ENCODE measurements at regions not wholly inside any gene's neighbourhood (a gene's known extent, or its start where the extent isn't known, plus 50 kb on each side); places are given as distances from the start of the nearest gene placed in this dataset.

- H3K9me3 ChIP-seq (ENCODE audit: low read depth) = no peaks in the 10 kb centered on the region
- no peaks in the 10 kb centered on the region for H3K79me2 ChIP-seq
- TF ChIP-seq CTCF (IDR thresholded peaks at IDR 0.05; ENCODE audit: poor library complexity) = no peak
- TF ChIP-seq EZH2 (IDR thresholded peaks at IDR 0.05; ENCODE audit: borderline replicate concordance) = no peak
- TF ChIP-seq EZH2phosphoT487 (IDR thresholded peaks at IDR 0.05; ENCODE audit: low read depth, severe bottlenecking, unreplicated experiment) = no peak
- H3K36me3 ChIP-seq (replicated peaks; ENCODE audit: insufficient read depth, low read depth) = no peaks in the 10 kb centered on the region
- no peak overlapping the region for H3K4me3 ChIP-seq
- WGBS (ENCODE audit: low lambda C conversion rate, missing lambda C conversion rate) = 80% methylated on average over 23 of the region's 23 CpGs
- no peak for DNase-seq (ENCODE audit: low spot score)
- H3K27me3 ChIP-seq = no peaks in the 10 kb centered on the region
- H3K27ac ChIP-seq = no peak overlapping the region
- H3K4me2 ChIP-seq = no peak overlapping the region
- H2AFZ ChIP-seq = no peak overlapping the region
- H3K4me1 ChIP-seq (ENCODE audit: insufficient read depth) = no peaks in the 10 kb centered on the region
- H3K9me2 ChIP-seq (replicated peaks; ENCODE audit: insufficient read depth) = no peaks in the 10 kb centered on the region
- no peaks in the 10 kb centered on the region for H4K20me1 ChIP-seq (ENCODE audit: insufficient read depth, poor library complexity, severe bottlenecking)
Observed at GRCh38 chr2:2909086-2910035, 468.3 kb downstream of the EIPR1 start.

- H3K27me3 ChIP-seq = no peaks in the 10 kb centered on the region
- no peaks in the 10 kb centered on the region for H3K4me1 ChIP-seq (ENCODE audit: insufficient read depth)
- H3K4me3 ChIP-seq = no peak overlapping the region
- H3K9me2 ChIP-seq (replicated peaks; ENCODE audit: insufficient read depth) = no peaks in the 10 kb centered on the region
- H3K4me2 ChIP-seq = no peak overlapping the region
- no peaks in the 10 kb centered on the region for H4K20me1 ChIP-seq (ENCODE audit: insufficient read depth, poor library complexity, severe bottlenecking)
- TF ChIP-seq EZH2phosphoT487 (IDR thresholded peaks at IDR 0.05; ENCODE audit: low read depth, severe bottlenecking, unreplicated experiment) = no peak
- TF ChIP-seq CTCF (IDR thresholded peaks at IDR 0.05; ENCODE audit: poor library complexity) = no peak
- TF ChIP-seq EZH2 (IDR thresholded peaks at IDR 0.05; ENCODE audit: borderline replicate concordance) = no peak
- H3K27ac ChIP-seq = no peak overlapping the region
- H3K79me2 ChIP-seq = no peaks in the 10 kb centered on the region
- H3K9me3 ChIP-seq (ENCODE audit: low read depth) = no peaks in the 10 kb centered on the region
- H2AFZ ChIP-seq = no peak overlapping the region
- WGBS (ENCODE audit: low lambda C conversion rate, missing lambda C conversion rate) = 93% methylated on average over 7 of the region's 7 CpGs
- no peaks in the 10 kb centered on the region for H3K36me3 ChIP-seq (replicated peaks; ENCODE audit: insufficient read depth, low read depth)
- no peak for DNase-seq (ENCODE audit: low spot score)
Observed at GRCh38 chr2:2906091-2906490, 471.5 kb downstream of the EIPR1 start.

DNA sequence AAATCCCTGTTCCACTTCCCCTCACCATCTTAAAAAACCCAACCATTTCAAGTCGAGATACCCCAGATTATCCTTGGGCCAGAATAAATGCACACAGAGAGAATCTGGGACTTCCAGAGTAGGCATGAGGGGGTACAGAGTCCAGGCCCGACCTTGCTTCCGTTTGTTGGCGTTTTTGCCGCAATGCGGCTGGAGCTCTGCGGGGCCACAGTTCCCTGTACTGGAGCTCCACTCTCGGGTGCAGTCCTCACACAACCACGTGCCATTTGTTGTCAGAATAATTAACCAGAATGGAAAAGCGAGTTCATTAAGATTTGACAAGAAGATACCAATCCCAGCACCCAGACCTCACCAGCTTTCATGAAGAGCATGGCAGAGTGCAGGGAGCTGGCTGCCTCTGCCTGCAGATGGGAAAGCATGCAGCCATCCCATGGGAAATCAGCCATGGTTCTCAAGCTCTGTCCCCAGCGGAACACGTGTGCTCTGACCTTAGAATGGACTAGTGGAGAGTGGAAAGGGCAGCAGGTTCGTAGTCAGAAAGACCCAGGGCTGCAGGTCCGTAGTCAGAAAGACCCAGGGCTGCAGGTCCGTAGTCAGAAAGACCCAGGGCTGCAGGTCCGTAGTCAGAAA lies 472.8 kb downstream of the EIPR1 start:
- Histone ChIP-seq H3K79me2 (no peaks in the 10 kb centered on the region), H3K36me3 (replicated peaks; ENCODE audit: insufficient read depth, low read depth) (no peaks in the 10 kb centered on the region), H3K4me2 (no peak overlapping the region), H3K9me3 (ENCODE audit: low read depth) (no peaks in the 10 kb centered on the region), H4K20me1 (ENCODE audit: insufficient read depth, poor library complexity, severe bottlenecking) (no peaks in the 10 kb centered on the region), H3K4me3 (no peak overlapping the region), H2AFZ (no peak overlapping the region), H3K9me2 (replicated peaks; ENCODE audit: insufficient read depth) (no peaks in the 10 kb centered on the region), H3K4me1 (ENCODE audit: insufficient read depth) (no peaks in the 10 kb centered on the region), H3K27me3 (no peaks in the 10 kb centered on the region), H3K27ac (no peak overlapping the region)
- WGBS (ENCODE audit: low lambda C conversion rate, missing lambda C conversion rate) = 88% methylated on average over 16 of the region's 16 CpGs
- no peak for TF ChIP-seq EZH2phosphoT487 (IDR thresholded peaks at IDR 0.05; ENCODE audit: low read depth, severe bottlenecking, unreplicated experiment)
- no peak for DNase-seq (ENCODE audit: low spot score)
